HEK293 (cell line): ENCODE measurements at regions not wholly inside any gene's neighbourhood (a gene's known extent, or its start where the extent isn't known, plus 50 kb on each side); places are given as distances from the start of the nearest gene placed in this dataset.
"Not testable (repeated sequence)": the region's sequence is repeated elsewhere in the genome, so short reads cannot be mapped to it uniquely, and the experiment has no call there.

Source experiments
- CTCF ChIA-PET: fragments of 350-600 bp; formaldehyde crosslinking; extraction: SDS; loops from one replicate; lab custom pipeline; 2021; ENCODE audit warnings: antibody characterized with exemption; lab: Yijun Ruan, JAX
- POLR2A ChIA-PET: fragments of 300-600 bp; formaldehyde crosslinking; extraction: SDS; loops from one replicate; lab custom pipeline; 2020; ENCODE audit warnings: antibody characterized with exemption, inconsistent platforms; lab: Yijun Ruan, JAX
- H3K27ac ChIP-seq: fragments of 200-500 bp; sonication (Bioruptor generic); 2 replicates; pipeline ENCODE4 v1.5.1; 2014; ENCODE audit warnings: low read depth, low read length, control low read depth, inconsistent platforms; ENCODE audit errors: extremely low read depth
- H3K36me3 ChIP-seq, 2 experiments: fragments of 200-500 bp in 1 of 2; sonication (Bioruptor generic) in 1 of 2; 1 replicate in 1 of 2; 2 replicates in 1 of 2; pipeline ENCODE4 v1.5.1; 2014 to 2017; ENCODE audit warnings: inconsistent platforms in 2 of 2, low read length in 2 of 2; ENCODE audit not compliant: control insufficient read depth in 2 of 2, insufficient read depth in 1 of 2
- H3K4me1 ChIP-seq: fragments of 200-500 bp; sonication (Bioruptor generic); 2 replicates; pipeline ENCODE4 v1.5.1; 2014; ENCODE audit warnings: mild to moderate bottlenecking, low read length, inconsistent platforms; ENCODE audit not compliant: control insufficient read depth, insufficient read depth
- H3K4me3 ChIP-seq: 2 replicates; pipeline ENCODE4 v1.5.1; 2011; ENCODE audit warnings: low read depth, mild to moderate bottlenecking, control low read depth, low read length, moderate library complexity
- H3K9me3 ChIP-seq: fragments of 200-500 bp; sonication (Bioruptor generic); 2 replicates; pipeline ENCODE4 v1.5.1; 2014; ENCODE audit warnings: low read depth, low read length, inconsistent platforms; ENCODE audit not compliant: control insufficient read depth, insufficient read depth
- HOXD13 ChIP-seq: sonication (generic); formaldehyde crosslinking; IDR thresholded peaks from 2 replicates; pipeline ENCODE4 v1.8.0; 2022; ENCODE audit warnings: missing genetic modification reagents, borderline replicate concordance
- OVOL3 ChIP-seq: fragments of 450-650 bp; formaldehyde crosslinking; IDR thresholded peaks from 2 replicates; pipeline ENCODE4 v1.5.1; 2016; ENCODE audit warnings: missing biosample characterization, missing genetic modification characterization
- PATZ1 ChIP-seq: fragments of 450-650 bp; formaldehyde crosslinking; IDR thresholded peaks from 2 replicates; pipeline ENCODE4 v1.5.1; 2016; ENCODE audit warnings: missing biosample characterization, missing genetic modification characterization
- SETDB1 ChIP-seq: IDR thresholded peaks from one replicate; pipeline ENCODE4 v1.6.1; 2017; ENCODE audit warnings: mild to moderate bottlenecking, low read length, moderate library complexity, mixed read lengths; ENCODE audit not compliant: insufficient read length
- SP2 ChIP-seq: fragments of 450-650 bp; formaldehyde crosslinking; IDR thresholded peaks from 2 replicates; pipeline ENCODE4 v1.5.1; 2016; ENCODE audit warnings: missing biosample characterization, missing genetic modification characterization
- SP3 ChIP-seq: fragments of 450-650 bp; formaldehyde crosslinking; IDR thresholded peaks from 2 replicates; pipeline ENCODE4 v1.5.1; 2016; ENCODE audit warnings: missing biosample characterization, missing genetic modification characterization
- SP7 ChIP-seq: fragments of 450-650 bp; formaldehyde crosslinking; IDR thresholded peaks from 2 replicates; pipeline ENCODE4 v1.5.1; 2016; ENCODE audit warnings: missing biosample characterization, missing genetic modification characterization
- ZBTB20 ChIP-seq: fragments of 450-650 bp; formaldehyde crosslinking; IDR thresholded peaks from 2 replicates; pipeline ENCODE4 v1.5.1; 2016; ENCODE audit warnings: missing biosample characterization, missing genetic modification characterization
- ZNF184 ChIP-seq: fragments of 450-650 bp; IDR thresholded peaks from 2 replicates; pipeline ENCODE4 v1.5.1; 2018; ENCODE audit warnings: missing biosample characterization, mild to moderate bottlenecking, missing genetic modification characterization
- ZNF19 ChIP-seq: fragments of 450-650 bp; formaldehyde crosslinking; IDR thresholded peaks from 2 replicates; pipeline ENCODE4; 2016; ENCODE audit warnings: missing biosample characterization, missing genetic modification characterization, low read depth
- ZNF221 ChIP-seq: fragments of 450-650 bp; formaldehyde crosslinking; IDR thresholded peaks from 2 replicates; pipeline ENCODE4 v1.5.1; 2017; ENCODE audit warnings: missing biosample characterization, missing genetic modification characterization, borderline replicate concordance
- ZNF26 ChIP-seq: fragments of 450-650 bp; formaldehyde crosslinking; IDR thresholded peaks from 2 replicates; pipeline ENCODE4 v1.5.1; 2016; ENCODE audit warnings: missing biosample characterization, missing genetic modification characterization
- ZNF404 ChIP-seq: fragments of 450-650 bp; formaldehyde crosslinking; IDR thresholded peaks from 2 replicates; pipeline ENCODE4 v1.5.1; 2017; ENCODE audit warnings: missing biosample characterization, missing genetic modification characterization
- ZNF433 ChIP-seq: fragments of 450-650 bp; formaldehyde crosslinking; IDR thresholded peaks from 2 replicates; pipeline ENCODE4 v1.5.1; 2016; ENCODE audit warnings: missing biosample characterization, missing genetic modification characterization, low read depth
- ZNF530 ChIP-seq: fragments of 450-650 bp; formaldehyde crosslinking; IDR thresholded peaks from 2 replicates; pipeline ENCODE4 v1.5.1; 2016; ENCODE audit warnings: low read depth, missing biosample characterization, missing genetic modification characterization
- ZNF548 ChIP-seq: fragments of 450-650 bp; formaldehyde crosslinking; IDR thresholded peaks from 2 replicates; pipeline ENCODE4 v1.5.1; 2016; ENCODE audit warnings: missing biosample characterization, missing genetic modification characterization
- ZNF610 ChIP-seq: fragments of 450-650 bp; formaldehyde crosslinking; IDR thresholded peaks from 2 replicates; pipeline ENCODE4 v1.5.1; 2016; ENCODE audit warnings: missing biosample characterization, missing genetic modification characterization, borderline replicate concordance
- ZNF791 ChIP-seq: fragments of 450-650 bp; formaldehyde crosslinking; IDR thresholded peaks from 2 replicates; pipeline ENCODE4 v1.5.1; 2016; ENCODE audit warnings: missing biosample characterization, missing genetic modification characterization
- TF ChIP-seq, protein P1 (sequence below): fragments of 450-650 bp; formaldehyde crosslinking; IDR thresholded peaks from 2 replicates; pipeline ENCODE4 v1.5.1; 2016; ENCODE audit warnings: missing biosample characterization, missing genetic modification characterization
- TF ChIP-seq, protein P2 (sequence below): fragments of 450-650 bp; formaldehyde crosslinking; IDR thresholded peaks from 2 replicates; pipeline ENCODE4 v1.5.1; 2016; ENCODE audit warnings: missing biosample characterization, missing genetic modification characterization

DNA sequence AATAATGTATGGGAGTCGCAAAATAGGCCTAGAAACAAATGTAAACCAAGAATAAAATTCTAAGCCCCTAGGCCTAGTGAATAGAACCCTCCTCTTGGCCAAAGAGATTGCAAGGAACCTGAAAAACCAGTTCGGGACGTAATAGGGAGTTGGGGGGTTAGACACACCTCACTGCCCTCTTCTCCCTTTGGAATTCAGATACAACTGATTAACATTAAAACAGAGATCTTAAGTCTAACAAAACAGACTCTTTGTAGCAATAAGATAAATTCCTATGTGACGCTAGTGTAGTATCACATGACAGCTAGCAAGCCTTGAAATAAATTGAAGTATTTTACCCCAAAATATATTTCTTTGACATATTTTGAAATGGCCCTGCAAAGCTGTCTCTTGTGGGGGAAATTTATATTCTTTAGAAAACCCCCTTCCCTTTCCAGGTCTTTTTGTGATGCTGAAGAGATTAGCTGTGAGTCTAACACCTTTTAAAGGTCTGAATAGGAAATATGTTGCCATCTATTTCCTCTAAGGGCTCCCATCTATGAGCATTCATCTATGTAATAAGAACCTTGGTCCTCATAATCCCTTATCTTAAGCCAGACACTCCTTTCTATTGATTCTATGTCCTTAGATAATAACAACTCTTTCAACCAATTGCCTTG lies 623.4 kb upstream of the NRG3 start (continued):
- TF ChIP-seq ZNF610 (tag by site-specific recombination) (no peak), ZNF791 (tag by site-specific recombination) (no peak), SP2 (tag by site-specific recombination) (no peak)

DNA sequence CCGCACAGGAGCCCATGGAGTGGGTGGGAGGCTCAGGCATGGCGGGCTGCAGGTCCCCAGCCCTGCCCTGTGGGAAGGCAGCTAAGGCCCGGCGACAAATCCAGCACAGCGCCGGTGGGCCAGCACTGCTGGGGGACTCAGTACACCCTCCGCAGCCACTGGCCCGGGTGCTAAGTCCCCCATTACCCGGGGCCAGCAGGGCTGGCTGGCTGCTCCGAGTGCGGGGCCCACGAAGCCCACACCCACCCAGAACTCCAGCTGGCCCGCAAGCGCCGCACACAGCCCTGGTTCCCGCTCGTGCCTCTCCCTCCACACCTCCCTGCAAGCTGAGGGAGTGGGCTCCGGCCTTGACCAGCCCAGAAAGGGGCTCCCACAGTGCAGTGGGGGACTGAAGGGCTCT lies 610.0 kb upstream of the NRG3 start:
- H3K9me3 ChIP-seq, POLR2A ChIA-PET, H3K36me3 ChIP-seq, CTCF ChIA-PET, H3K4me3 ChIP-seq, H3K4me1 ChIP-seq, H3K27ac ChIP-seq: not testable (repeated sequence)

DNA sequence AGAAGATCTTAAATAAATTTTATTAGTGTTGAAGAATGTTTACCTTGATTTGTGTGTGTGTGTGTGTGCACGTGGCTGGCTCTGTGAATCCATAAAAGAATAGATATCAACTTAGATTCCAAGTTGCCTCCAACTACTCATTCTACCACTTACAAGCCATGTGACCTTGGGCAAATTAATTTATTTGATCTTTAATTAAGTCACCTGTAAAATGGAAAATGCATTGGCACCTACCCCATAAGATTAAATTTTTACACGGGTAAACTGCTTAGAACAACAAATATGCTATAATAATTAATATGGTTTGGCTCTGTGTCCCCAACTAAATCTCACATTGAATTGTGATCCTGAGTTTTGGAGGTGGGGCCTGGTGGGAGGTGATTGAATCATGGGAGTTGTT lies 604.9 kb upstream of the NRG3 start:
- Histone ChIP-seq H3K4me1 (no peaks in the 10 kb centered on the region), H3K4me3 (no peak overlapping the region), H3K9me3 (no peaks in the 10 kb centered on the region), H3K27ac (no peak overlapping the region), H3K36me3 (no peaks in the 10 kb centered on the region)
- POLR2A ChIA-PET: no interaction called here
- CTCF ChIA-PET: no interaction called here
- no peak for TF ChIP-seq ZNF530 (tag by site-specific recombination)
- TF ChIP-seq ZNF548 (tag by site-specific recombination): no peak
- TF ChIP-seq SP7 (tag by site-specific recombination): no peak
- TF ChIP-seq ZNF433 (tag by site-specific recombination): no peak
- no peak for TF ChIP-seq HOXD13
- TF ChIP-seq ZNF404 (tag by site-specific recombination): no peak
- no peak for TF ChIP-seq ZNF19 (tag by site-specific recombination)
- no peak for TF ChIP-seq ZBTB20 (tag by site-specific recombination)
- TF ChIP-seq ZNF221 (tag by site-specific recombination): no peak
- no peak for TF ChIP-seq OVOL3
- TF ChIP-seq ZNF184 (tag by site-specific recombination): no peak
- TF ChIP-seq ZNF26: no peak
- TF ChIP-seq SP3: no peak
- TF ChIP-seq, protein P1, sequence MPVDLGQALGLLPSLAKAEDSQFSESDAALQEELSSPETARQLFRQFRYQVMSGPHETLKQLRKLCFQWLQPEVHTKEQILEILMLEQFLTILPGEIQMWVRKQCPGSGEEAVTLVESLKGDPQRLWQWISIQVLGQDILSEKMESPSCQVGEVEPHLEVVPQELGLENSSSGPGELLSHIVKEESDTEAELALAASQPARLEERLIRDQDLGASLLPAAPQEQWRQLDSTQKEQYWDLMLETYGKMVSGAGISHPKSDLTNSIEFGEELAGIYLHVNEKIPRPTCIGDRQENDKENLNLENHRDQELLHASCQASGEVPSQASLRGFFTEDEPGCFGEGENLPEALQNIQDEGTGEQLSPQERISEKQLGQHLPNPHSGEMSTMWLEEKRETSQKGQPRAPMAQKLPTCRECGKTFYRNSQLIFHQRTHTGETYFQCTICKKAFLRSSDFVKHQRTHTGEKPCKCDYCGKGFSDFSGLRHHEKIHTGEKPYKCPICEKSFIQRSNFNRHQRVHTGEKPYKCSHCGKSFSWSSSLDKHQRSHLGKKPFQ (tag by site-specific recombination): no peak
- TF ChIP-seq, protein P2, sequence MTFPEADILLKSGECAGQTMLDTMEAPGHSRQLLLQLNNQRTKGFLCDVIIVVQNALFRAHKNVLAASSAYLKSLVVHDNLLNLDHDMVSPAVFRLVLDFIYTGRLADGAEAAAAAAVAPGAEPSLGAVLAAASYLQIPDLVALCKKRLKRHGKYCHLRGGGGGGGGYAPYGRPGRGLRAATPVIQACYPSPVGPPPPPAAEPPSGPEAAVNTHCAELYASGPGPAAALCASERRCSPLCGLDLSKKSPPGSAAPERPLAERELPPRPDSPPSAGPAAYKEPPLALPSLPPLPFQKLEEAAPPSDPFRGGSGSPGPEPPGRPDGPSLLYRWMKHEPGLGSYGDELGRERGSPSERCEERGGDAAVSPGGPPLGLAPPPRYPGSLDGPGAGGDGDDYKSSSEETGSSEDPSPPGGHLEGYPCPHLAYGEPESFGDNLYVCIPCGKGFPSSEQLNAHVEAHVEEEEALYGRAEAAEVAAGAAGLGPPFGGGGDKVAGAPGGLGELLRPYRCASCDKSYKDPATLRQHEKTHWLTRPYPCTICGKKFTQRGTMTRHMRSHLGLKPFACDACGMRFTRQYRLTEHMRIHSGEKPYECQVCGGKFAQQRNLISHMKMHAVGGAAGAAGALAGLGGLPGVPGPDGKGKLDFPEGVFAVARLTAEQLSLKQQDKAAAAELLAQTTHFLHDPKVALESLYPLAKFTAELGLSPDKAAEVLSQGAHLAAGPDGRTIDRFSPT (tag by site-specific recombination): no peak
- TF ChIP-seq SETDB1: no peak
- TF ChIP-seq PATZ1 (tag by site-specific recombination): no peak
